ENCODE measurements at regions not wholly inside any gene's neighbourhood (a gene's known extent, or its start where the extent isn't known, plus 50 kb on each side); places are given as distances from the start of the nearest gene placed in this dataset.

- Mint-ChIP-seq H3K36me3 (no peaks in the 10 kb centered on the region), H3K9me3 (no peaks in the 10 kb centered on the region), H3K27ac (no peak overlapping the region), H3K27me3 (peaks cover 11 to 42% of the 10 kb centered on the region in 2 donors), H3K4me1 (no peaks in the 10 kb centered on the region), H3K4me3 (no peak overlapping the region)
- POLR2A ChIA-PET, result no interaction called here
- no peaks in the 10 kb centered on the region for H3K27me3 ChIP-seq (ENCODE audit: insufficient read depth, low read length, poor library complexity, severe bottlenecking)
- no peaks in the 10 kb centered on the region for H3K9me3 ChIP-seq (ENCODE audit: low read length)
- no peak overlapping the region for H3K4me3 ChIP-seq (ENCODE audit: low read length)
- CTCF ChIA-PET, result no interaction called here
- H3K4me1 ChIP-seq (ENCODE audit: insufficient read depth, low read length), result no peaks in the 10 kb centered on the region
- H3K27ac ChIP-seq (ENCODE audit: low read depth, low read length), result no peak overlapping the region
- no peaks in the 10 kb centered on the region for H3K36me3 ChIP-seq (ENCODE audit: insufficient read depth, low read length)
- DNase-seq, result no peak
These were observed 96.5 kb downstream of the RTP4 start for GRCh38 chr3:187464682-187465081.

GRCh38 chr3:187458921-187459320 is 90.7 kb downstream of the RTP4 start:
- Histone ChIP-seq H3K4me1 (ENCODE audit: insufficient read depth, low read length) (no peaks in the 10 kb centered on the region), H3K4me3 (ENCODE audit: low read length) (no peak overlapping the region), H3K9me3 (ENCODE audit: low read length) (no peaks in the 10 kb centered on the region), H3K27ac (ENCODE audit: low read depth, low read length) (no peak overlapping the region), H3K27me3 (ENCODE audit: insufficient read depth, low read length, poor library complexity, severe bottlenecking) (no peaks in the 10 kb centered on the region), H3K36me3 (ENCODE audit: insufficient read depth, low read length) (no peaks in the 10 kb centered on the region)
- Mint-ChIP-seq H3K4me1 (no peaks in the 10 kb centered on the region), H3K9me3 (no peaks in the 10 kb centered on the region), H3K27ac (no peak overlapping the region), H3K36me3 (no peaks in the 10 kb centered on the region), H3K27me3 (peaks cover 10 to 53% of the 10 kb centered on the region in 2 donors), H3K4me3 (no peak overlapping the region)
- no peak for DNase-seq
- ChIA-PET POLR2A (no interaction called here), CTCF (interaction anchor here (1.0 kb wide), 1 partner anchor 11 kb away, joined by 3 read pairs; no protein-coding TSS in a partner anchor)

- Mint-ChIP-seq H3K27ac (no peak overlapping the region), H3K4me3 (no peak overlapping the region), H3K4me1 (no peaks in the 10 kb centered on the region), H3K27me3 (peaks cover 13 to 56% of the 10 kb centered on the region in 2 donors), H3K9me3 (no peaks in the 10 kb centered on the region), H3K36me3 (no peaks in the 10 kb centered on the region)
- H3K27ac ChIP-seq (ENCODE audit: low read depth, low read length), result no peak overlapping the region
- no peaks in the 10 kb centered on the region for H3K27me3 ChIP-seq (ENCODE audit: insufficient read depth, low read length, poor library complexity, severe bottlenecking)
- H3K36me3 ChIP-seq (ENCODE audit: insufficient read depth, low read length), result no peaks in the 10 kb centered on the region
- POLR2A ChIA-PET, result no interaction called here
- no peaks in the 10 kb centered on the region for H3K4me1 ChIP-seq (ENCODE audit: insufficient read depth, low read length)
- CTCF ChIA-PET, result interaction anchor here (1.0 kb wide), 1 partner anchor 11 kb away, joined by 3 read pairs; no protein-coding TSS in a partner anchor
- H3K9me3 ChIP-seq (ENCODE audit: low read length), result no peaks in the 10 kb centered on the region
- no peak overlapping the region for H3K4me3 ChIP-seq (ENCODE audit: low read length)
- no peak for DNase-seq
These were observed 90.2 kb downstream of the RTP4 start for GRCh38 chr3:187458383-187458782.

GRCh38 chr3:187456250-187456649 is 88.1 kb downstream of the RTP4 start:
- Mint-ChIP-seq H3K36me3 (no peaks in the 10 kb centered on the region), H3K4me3 (no peak overlapping the region), H3K4me1 (no peaks in the 10 kb centered on the region), H3K27ac (no peak overlapping the region), H3K9me3 (no peaks in the 10 kb centered on the region), H3K27me3 (peaks cover 12 to 49% of the 10 kb centered on the region in 2 donors)
- no peaks in the 10 kb centered on the region for H3K27me3 ChIP-seq (ENCODE audit: insufficient read depth, low read length, poor library complexity, severe bottlenecking)
- no peak overlapping the region for H3K27ac ChIP-seq (ENCODE audit: low read depth, low read length)
- ChIA-PET POLR2A (no interaction called here), CTCF (no interaction called here)
- no peaks in the 10 kb centered on the region for H3K9me3 ChIP-seq (ENCODE audit: low read length)
- no peaks in the 10 kb centered on the region for H3K36me3 ChIP-seq (ENCODE audit: insufficient read depth, low read length)
- no peaks in the 10 kb centered on the region for H3K4me1 ChIP-seq (ENCODE audit: insufficient read depth, low read length)
- no peak for DNase-seq
- H3K4me3 ChIP-seq (ENCODE audit: low read length), result no peak overlapping the region

GRCh38 chr3:187454085-187454815 is 86.1 kb downstream of the RTP4 start:
- H3K4me1 ChIP-seq (ENCODE audit: insufficient read depth, low read length), result no peaks in the 10 kb centered on the region
- Mint-ChIP-seq H3K4me3 (no peak overlapping the region), H3K36me3 (no peaks in the 10 kb centered on the region), H3K27me3 (peaks cover 12 to 40% of the 10 kb centered on the region in 2 donors), H3K27ac (no peak overlapping the region), H3K4me1 (no peaks in the 10 kb centered on the region), H3K9me3 (no peaks in the 10 kb centered on the region)
- H3K9me3 ChIP-seq (ENCODE audit: low read length), result no peaks in the 10 kb centered on the region
- CTCF ChIA-PET, result no interaction called here
- H3K27ac ChIP-seq (ENCODE audit: low read depth, low read length), result no peak overlapping the region
- no peaks in the 10 kb centered on the region for H3K36me3 ChIP-seq (ENCODE audit: insufficient read depth, low read length)
- H3K4me3 ChIP-seq (ENCODE audit: low read length), result no peak overlapping the region
- H3K27me3 ChIP-seq (ENCODE audit: insufficient read depth, low read length, poor library complexity, severe bottlenecking), result no peaks in the 10 kb centered on the region
- POLR2A ChIA-PET, result no interaction called here
- DNase-seq, result no peak

GRCh38 chr3:187450431-187451190 is 82.4 kb downstream of the RTP4 start:
- POLR2A ChIA-PET, result no interaction called here
- CTCF ChIA-PET, result no interaction called here
- Mint-ChIP-seq H3K36me3 (no peaks in the 10 kb centered on the region), H3K4me1 (no peaks in the 10 kb centered on the region), H3K9me3 (no peaks in the 10 kb centered on the region), H3K27ac (no peak overlapping the region), H3K4me3 (no peak overlapping the region), H3K27me3 (peaks cover 4 to 21% of the 10 kb centered on the region in 2 donors)
- Histone ChIP-seq H3K36me3 (ENCODE audit: insufficient read depth, low read length) (no peaks in the 10 kb centered on the region), H3K27me3 (ENCODE audit: insufficient read depth, low read length, poor library complexity, severe bottlenecking) (no peaks in the 10 kb centered on the region), H3K27ac (ENCODE audit: low read depth, low read length) (no peak overlapping the region), H3K9me3 (ENCODE audit: low read length) (no peaks in the 10 kb centered on the region), H3K4me1 (ENCODE audit: insufficient read depth, low read length) (no peaks in the 10 kb centered on the region), H3K4me3 (ENCODE audit: low read length) (no peak overlapping the region)
- DNase-seq, result no peak

- no peaks in the 10 kb centered on the region for H3K36me3 ChIP-seq (ENCODE audit: insufficient read depth, low read length)
- CTCF ChIA-PET, result no interaction called here
- H3K4me1 ChIP-seq (ENCODE audit: insufficient read depth, low read length), result no peaks in the 10 kb centered on the region
These were observed 80.5 kb downstream of the RTP4 start for GRCh38 chr3:187448674-187449073.

GRCh38 chr3:187447737-187448136 is 79.6 kb downstream of the RTP4 start:
- no peaks in the 10 kb centered on the region for H3K36me3 ChIP-seq (ENCODE audit: insufficient read depth, low read length)
- Mint-ChIP-seq H3K27me3 (no peaks in the 10 kb centered on the region), H3K36me3 (no peaks in the 10 kb centered on the region), H3K4me3 (no peak overlapping the region), H3K9me3 (no peaks in the 10 kb centered on the region), H3K27ac (no peak overlapping the region), H3K4me1 (no peaks in the 10 kb centered on the region)
- H3K27ac ChIP-seq (ENCODE audit: low read depth, low read length), result no peak overlapping the region
- no peaks in the 10 kb centered on the region for H3K4me1 ChIP-seq (ENCODE audit: insufficient read depth, low read length)
- H3K9me3 ChIP-seq (ENCODE audit: low read length), result no peaks in the 10 kb centered on the region
- DNase-seq, result no peak
- CTCF ChIA-PET, result interaction anchor here (1.0 to 1.3 kb wide), 2 partner anchors 11 to 14 kb away, joined by 3 read pairs; no protein-coding TSS in a partner anchor
- H3K4me3 ChIP-seq (ENCODE audit: low read length), result no peak overlapping the region
- POLR2A ChIA-PET, result no interaction called here
- no peaks in the 10 kb centered on the region for H3K27me3 ChIP-seq (ENCODE audit: insufficient read depth, low read length, poor library complexity, severe bottlenecking)

More at GRCh38 chr3:187448674-187449073, 80.5 kb downstream of the RTP4 start:
- DNase-seq, result no peak
- no peaks in the 10 kb centered on the region for H3K4me1 Mint-ChIP-seq
- Histone ChIP-seq H3K9me3 (ENCODE audit: low read length) (no peaks in the 10 kb centered on the region), H3K27ac (ENCODE audit: low read depth, low read length) (no peak overlapping the region), H3K27me3 (ENCODE audit: insufficient read depth, low read length, poor library complexity, severe bottlenecking) (no peaks in the 10 kb centered on the region), H3K4me3 (ENCODE audit: low read length) (no peak overlapping the region)
- H3K9me3 Mint-ChIP-seq, result no peaks in the 10 kb centered on the region
- H3K4me3 Mint-ChIP-seq, result no peak overlapping the region
- no peaks in the 10 kb centered on the region for H3K36me3 Mint-ChIP-seq
- peaks cover 4 to 5% of the 10 kb centered on the region in 2 donors for H3K27me3 Mint-ChIP-seq
- POLR2A ChIA-PET, result no interaction called here
- H3K27ac Mint-ChIP-seq, result no peak overlapping the region

Data from CD8-positive, alpha-beta memory T cell (primary cell).